ENCODE measurements at regions not wholly inside any gene's neighbourhood (a gene's known extent, or its start where the extent isn't known, plus 50 kb on each side); places are given as distances from the start of the nearest gene placed in this dataset.
"Not testable (repeated sequence)": the region's sequence is repeated elsewhere in the genome, so short reads cannot be mapped to it uniquely, and the experiment has no call there.

DNA sequence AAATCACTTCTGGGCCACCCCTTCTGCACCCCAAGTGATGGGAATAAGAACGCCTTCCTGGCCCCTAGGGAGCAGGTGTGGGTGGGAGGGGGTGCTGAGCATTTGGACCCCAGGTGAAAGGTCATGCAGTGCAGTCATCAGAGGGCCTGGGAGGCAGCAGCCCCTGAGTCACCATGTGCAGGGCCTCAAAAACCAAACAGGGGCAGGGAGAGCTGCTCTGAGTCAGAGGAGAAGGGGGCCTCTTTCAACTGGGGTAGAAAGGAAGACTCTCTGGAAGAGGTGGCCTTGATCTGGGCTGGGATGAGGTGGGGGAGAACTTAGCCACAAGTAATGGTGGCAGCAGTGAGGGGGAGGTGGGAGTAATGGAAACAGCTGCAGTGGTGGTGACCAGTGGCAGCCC lies 164.3 kb downstream of the BUB3 start:
- no peak for DNase-seq (ENCODE audit: low read depth in 2 of 2)

- DNase-seq (ENCODE audit: low read depth in 2 of 2), result no peak
Observed at GRCh38 chr10:123320091-123320490, 165.9 kb downstream of the BUB3 start.

DNA sequence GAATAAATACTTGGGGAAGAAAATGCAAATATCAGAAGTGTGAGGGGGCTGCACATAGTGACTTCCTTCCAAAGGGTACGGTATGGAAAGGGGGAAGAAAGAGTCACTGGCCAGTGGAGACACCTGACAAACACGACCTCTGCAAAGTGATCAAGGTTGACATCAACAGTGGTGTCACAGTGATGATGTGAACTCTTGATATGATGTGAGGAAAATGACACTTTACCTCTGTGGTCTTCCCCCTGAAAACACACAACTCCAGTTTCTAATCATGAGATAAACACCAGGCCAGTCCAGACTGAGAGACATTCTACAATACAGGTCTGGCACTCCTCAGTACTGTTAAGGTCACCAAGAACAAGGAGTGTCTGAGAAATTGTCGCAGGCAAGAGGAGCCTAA lies 169.7 kb downstream of the BUB3 start:
- no peak for DNase-seq (ENCODE audit: low read depth in 2 of 2)

DNA sequence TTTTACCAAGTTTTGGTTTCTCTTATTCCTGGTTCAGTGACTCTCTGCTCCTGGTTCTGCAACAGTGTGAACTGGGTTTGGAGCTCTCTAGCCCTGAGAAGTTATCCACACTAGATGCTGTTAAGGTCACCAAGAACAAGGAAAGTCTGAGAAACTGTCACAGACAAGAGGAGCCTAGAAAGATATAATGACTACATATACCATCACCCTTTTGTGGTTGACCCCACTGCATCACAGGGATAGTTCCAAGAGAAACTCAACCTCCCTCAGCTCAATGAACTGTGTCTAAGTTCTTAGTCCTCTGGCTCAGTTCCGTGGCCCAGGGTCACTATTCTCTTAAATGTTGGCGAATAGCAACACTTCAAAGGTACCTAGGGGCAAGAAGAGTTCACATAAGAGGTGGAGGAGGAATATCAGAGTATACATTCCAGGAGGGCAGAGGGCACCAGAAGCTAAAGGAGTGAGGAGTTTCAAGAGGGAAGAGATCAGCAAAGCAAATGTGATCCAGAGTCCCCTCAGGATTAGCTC lies 171.5 kb downstream of the BUB3 start:
- no peak for DNase-seq (ENCODE audit: low read depth in 2 of 2)

DNA sequence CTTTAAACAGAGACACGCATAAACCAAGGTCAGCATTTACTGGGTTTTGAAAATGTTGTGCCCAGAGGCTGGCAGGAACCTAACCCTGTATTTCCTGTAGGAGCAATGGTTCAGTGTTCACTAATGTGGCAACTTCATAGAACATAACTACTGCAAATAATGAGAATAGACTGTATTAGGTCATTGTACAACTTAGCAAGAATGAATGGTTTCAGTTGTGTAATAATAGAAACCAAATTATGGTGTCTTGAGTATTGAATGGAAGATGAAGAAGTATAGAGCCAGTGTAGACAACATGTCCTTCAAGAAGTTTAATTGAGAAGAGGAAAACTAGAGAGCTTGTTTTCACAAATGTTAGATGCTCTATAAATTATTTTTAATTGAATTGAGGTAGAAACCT lies 172.5 kb downstream of the BUB3 start:
- DNase-seq (ENCODE audit: low read depth in 2 of 2), result no peak

DNA sequence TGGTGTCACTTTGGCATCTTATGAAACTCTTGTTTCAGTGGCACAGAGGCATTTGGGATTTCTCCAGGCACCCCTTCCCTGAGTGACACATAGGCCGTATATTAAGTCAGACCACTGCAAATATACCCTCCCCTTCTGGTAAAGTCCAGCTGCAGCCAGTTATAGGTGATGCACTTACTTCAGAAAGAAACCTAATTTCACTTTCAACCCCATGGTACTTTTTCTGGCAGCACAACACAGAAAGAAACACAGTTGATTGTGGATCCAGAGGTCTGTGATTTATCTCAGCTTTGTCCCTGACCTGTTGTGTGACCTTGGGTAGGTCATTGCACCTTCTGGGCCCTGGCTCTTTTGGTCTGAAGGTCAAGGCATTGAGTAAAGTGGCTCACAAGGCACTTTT lies 173.2 kb downstream of the BUB3 start:
- no peak for DNase-seq (ENCODE audit: low read depth in 2 of 2)

DNA sequence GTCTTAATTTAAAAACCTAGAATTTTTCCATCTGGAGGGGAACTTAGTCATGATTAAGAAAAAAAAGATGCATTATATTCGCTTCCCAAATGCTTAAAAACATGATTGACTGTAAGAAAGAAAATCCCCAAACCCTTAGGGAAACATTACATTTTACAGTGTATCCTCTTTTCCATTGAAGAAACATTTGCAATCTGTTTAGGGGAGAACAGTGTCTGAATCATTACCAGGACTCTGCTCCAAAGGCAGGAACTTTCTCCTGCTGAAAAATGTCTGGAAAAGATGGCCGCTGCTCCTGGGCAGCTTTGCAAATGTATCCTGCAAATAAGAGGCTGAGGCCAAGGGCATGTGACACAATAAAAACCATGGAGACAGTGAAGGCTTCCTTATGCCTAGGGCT lies 173.7 kb downstream of the BUB3 start:
- DNase-seq (ENCODE audit: low read depth in 2 of 2), result no peak

DNA sequence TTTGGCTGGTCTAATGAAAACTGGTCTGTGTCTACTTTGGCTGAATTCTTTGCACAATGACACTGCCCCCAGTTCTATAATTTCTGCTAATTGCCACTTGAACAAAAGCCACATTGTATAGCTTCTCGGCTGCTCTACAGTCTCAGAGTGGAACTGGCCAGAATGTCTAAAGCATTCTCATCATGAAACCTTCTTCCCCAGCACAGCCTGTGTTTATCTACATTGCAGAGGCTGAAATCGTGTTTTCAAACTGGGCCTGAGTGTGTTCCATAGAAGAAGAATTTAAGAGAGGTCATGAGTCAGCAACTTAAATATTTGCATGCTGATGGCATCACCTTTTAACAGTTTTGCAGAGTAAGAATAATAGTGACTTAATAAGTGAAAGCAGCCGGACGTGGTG lies 177.2 kb downstream of the BUB3 start:
- no peak for DNase-seq (ENCODE audit: low read depth in 2 of 2)

DNA sequence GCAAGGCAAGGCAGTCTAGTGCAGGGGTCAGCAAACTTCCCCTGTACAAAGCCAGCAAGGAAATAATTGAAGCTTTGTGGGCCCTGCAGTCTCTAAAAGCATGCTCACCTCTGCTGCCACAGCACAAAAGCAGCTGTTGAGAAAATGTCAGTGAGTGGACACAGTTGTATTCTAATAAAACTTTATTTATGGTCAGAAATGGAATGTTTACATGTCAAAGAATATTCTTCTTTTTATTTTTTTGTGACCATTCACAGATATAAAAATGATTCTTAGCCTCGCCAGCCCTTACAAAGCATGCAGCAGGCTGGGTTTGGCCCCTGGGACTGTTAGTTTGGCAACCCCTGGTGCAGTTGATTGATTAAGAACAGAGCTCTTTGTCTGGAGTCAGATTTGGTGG lies 192.4 kb downstream of the BUB3 start:
- DNase-seq (ENCODE audit: low read depth in 2 of 2), result no peak

GRCh38 chr10:123348691-123349572 lies 194.7 kb downstream of the BUB3 start:
- no peak for DNase-seq (ENCODE audit: low read depth in 2 of 2)

DNA sequence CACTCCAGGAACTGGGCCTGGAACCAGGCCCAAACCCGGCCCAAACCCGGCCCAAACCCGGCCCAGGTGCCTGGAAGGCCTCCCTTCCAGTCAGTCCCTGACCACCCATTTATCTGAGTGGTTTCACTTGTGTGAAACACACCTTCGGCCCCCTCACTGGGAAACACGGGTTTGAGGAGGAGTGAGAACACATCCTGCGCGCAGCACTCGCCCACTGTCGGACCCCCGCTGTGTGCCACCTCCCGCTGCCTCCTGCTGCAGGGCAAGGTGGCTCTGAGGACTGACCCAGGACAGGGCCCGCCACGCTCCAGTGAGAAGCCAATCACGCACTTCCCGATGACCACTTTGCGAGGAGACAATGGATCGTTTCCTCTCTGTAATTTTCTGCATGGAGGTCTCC lies 197.5 kb downstream of the BUB3 start:
- no peak for DNase-seq (ENCODE audit: low read depth in 2 of 2)

DNA sequence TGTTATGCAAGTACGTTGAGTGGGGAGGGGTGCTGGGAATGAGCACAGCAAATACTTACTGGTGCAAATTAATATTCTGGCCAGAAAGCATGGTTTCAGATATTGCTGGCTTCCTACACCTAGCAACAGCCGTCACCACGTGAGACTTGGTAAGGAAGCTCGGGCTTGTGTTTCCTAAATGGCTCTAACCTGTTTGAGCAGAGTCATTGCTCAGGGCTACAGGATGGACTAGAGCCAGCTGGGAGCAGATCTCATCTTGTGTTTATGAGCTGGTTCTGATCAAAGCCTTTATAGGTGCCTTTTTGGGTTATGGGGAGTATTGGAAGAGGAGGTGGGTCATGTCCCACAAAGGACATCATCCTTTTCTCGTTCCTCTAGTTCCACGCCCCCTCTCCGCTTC lies 200.3 kb downstream of the BUB3 start:
- DNase-seq (ENCODE audit: low read depth in 2 of 2), result no peak

GRCh38 chr10:123355748-123356481 lies 201.7 kb downstream of the BUB3 start:
- DNase-seq (ENCODE audit: low read depth in 2 of 2), result no peak

- no peak for DNase-seq (ENCODE audit: low read depth in 2 of 2)
Observed at GRCh38 chr10:123356799-123357198, 202.6 kb downstream of the BUB3 start.

DNA sequence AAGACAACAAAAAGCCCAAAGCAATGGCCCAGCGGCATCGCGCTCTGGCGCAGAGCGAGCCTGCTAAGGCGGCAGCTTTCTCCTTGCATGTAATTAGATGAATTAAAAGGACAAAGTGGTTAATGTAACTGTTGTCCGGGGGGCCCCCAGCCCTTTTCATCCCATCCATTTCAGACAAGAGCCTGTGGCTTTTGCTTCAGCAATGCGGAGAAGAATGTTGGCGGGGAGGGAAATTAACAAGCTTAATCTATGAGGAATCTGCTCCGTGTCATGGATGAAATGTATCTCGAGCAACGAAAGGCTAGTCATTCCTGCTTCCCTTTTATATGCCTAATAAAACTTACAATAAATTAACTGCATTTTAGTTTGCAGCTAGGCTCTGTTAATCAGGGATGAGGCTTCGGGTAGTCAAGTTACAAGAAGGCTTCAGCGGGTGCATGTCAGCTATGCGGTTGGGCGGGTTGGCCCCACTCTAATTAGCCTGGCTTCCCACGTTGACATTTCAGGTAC lies 203.3 kb downstream of the BUB3 start:
- no peak for DNase-seq (ENCODE audit: low read depth in 2 of 2)

- DNase-seq (ENCODE audit: low read depth in 2 of 2), result no peak
Observed at GRCh38 chr10:123359539-123359938, 205.3 kb downstream of the BUB3 start.

DNA sequence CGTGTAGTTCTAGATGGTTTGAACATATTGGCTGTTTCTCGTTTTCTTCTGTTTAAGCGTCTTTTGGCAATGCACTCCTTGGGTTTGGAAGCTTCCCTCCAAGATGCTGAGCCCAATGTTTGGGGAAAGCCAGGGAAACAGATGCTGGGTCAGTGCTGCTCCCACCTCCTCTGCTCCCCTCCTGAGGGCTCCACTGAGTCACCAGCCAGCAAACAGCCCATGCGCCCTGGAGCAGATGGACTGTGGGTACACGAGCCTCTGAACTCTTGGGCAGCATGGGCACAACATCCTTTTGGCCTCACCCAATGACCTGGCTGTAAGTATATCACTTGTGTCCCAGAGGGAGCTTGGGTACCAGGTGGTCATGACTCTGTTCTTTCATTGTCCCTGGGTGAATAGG lies 207.6 kb downstream of the BUB3 start:
- DNase-seq (ENCODE audit: low read depth in 2 of 2), result no peak

- no peak for DNase-seq (ENCODE audit: low read depth in 2 of 2)
Observed at GRCh38 chr10:123367195-123367594, 213.0 kb downstream of the BUB3 start.

DNA sequence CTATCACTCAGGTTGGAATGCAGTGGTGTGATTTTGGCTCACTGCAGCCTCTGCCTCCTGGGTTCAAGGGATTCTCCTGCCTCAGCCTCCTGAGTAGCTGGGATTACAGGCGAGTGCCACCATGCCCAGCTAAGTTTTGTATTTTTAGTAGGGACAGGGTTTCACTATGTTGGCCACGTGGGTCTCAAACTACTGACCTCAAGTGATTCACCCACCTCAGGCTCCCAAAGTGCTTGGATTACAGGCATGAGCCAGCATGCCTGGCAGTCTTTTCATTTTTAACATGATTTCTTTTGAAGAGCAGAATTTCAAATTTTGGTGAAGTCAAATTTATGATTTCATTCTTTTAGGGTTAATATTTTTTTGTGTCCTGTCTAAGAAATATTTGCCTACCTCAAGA lies 217.4 kb downstream of the BUB3 start:
- not testable (repeated sequence) for DNase-seq (ENCODE audit: low read depth in 2 of 2)

- no peak for DNase-seq (ENCODE audit: low read depth in 2 of 2)
Observed at GRCh38 chr10:123373591-123373990, 219.4 kb downstream of the BUB3 start.

DNA sequence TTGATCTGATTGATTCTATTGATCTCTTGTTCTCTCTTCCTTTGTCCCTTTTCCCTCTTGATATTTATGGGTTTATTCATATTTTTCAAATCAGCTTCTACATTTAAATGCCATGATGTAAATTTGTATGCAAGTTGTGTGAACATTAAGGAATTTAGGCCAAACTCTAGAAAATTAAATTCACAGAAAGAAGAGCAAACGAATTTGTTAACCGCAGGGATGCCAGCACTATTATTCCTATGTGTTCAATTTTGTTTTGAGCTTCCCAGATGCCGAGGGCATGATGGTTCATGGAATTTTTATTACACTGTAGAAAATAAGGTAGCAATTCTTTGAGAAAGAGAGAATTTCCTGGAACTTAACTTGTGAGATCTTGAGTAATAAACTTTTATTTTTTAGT lies 220.9 kb downstream of the BUB3 start:
- no peak for DNase-seq (ENCODE audit: low read depth in 2 of 2)

DNA sequence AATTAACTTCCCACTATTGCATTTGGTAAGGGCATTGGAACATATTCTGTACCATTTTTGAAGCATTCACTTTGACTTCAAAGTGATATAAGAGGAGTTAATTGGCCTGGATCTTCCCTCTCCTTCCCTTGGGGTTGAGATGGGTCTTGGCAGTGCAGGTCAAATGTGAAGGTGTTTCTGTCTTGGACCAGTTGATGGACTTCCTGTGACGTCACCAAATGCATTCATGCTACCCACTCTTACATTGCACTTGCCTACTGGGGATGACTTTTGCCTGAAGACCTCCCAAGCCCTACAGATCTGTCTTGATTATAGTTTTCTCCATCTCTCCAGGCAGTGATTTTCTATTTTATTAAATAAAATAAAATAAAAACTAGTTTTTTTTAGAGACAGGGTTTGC lies 221.5 kb downstream of the BUB3 start:
- DNase-seq (ENCODE audit: low read depth in 2 of 2), result no peak

DNA sequence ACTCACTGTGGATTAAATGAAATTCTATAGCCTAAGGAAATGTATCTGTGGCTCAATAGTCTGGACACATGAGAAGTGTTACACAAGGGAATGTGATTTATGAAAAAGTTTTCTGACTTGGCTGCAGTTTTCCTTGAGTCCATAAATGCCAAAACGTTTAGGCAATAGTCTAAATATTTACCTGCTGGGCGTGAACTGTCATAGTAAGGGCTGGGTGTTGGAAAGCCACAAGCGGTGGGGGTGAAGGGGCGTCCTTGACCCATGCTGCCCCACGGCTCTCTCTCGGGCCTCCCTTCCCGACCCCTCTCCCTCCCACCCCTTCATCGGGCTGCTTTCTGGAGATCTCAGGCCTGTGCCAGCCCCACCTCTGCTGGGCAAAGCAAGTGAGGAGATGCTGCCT lies 223.7 kb downstream of the BUB3 start:
- no peak for DNase-seq (ENCODE audit: low read depth in 2 of 2)
